Activated CD4-positive, alpha-beta T cell treated with anti-CD3 and anti-CD28 coated beads, Interleukin-2, amount 10 ng/mL, durations not matched to agents 7 days and 5 days (primary cell): ENCODE measurements at regions not wholly inside any gene's neighbourhood (a gene's known extent, or its start where the extent isn't known, plus 50 kb on each side); places are given as distances from the start of the nearest gene placed in this dataset.
"Not testable (repeated sequence)": the region's sequence is repeated elsewhere in the genome, so short reads cannot be mapped to it uniquely, and the experiment has no call there.

Experiments used
- CTCF ChIA-PET: fragments of 350-600 bp; sonication (Branson Sonifier 250); formaldehyde crosslinking; loops from one replicate; lab custom pipeline; 2021; ENCODE audit warnings: antibody characterized with exemption; lab: Charles Lee
- POLR2A ChIA-PET: fragments of 350-600 bp; sonication (Branson Sonifier 250); formaldehyde crosslinking; loops from one replicate; lab custom pipeline; 2021; ENCODE audit warnings: antibody characterized with exemption; lab: Charles Lee
- DNase-seq: peaks from one replicate; pipeline ENCODE4 v3.0.0-alpha.2; 2020
- H3K27ac Mint-ChIP-seq: one replicate; pipeline ENCODE4 v1.8.0; 2021; ENCODE audit warnings: mild to moderate bottlenecking, moderate library complexity, mixed read lengths
- H3K27me3 Mint-ChIP-seq: one replicate; pipeline ENCODE4 v1.8.0; 2021; ENCODE audit warnings: mixed read lengths
- H3K36me3 Mint-ChIP-seq: one replicate; pipeline ENCODE4 v1.8.0; 2021; ENCODE audit warnings: low read depth, mixed read lengths
- H3K4me1 Mint-ChIP-seq: one replicate; pipeline ENCODE4 v1.8.0; 2021; ENCODE audit warnings: mixed read lengths
- H3K4me3 Mint-ChIP-seq: one replicate; pipeline ENCODE4 v1.8.0; 2021; ENCODE audit warnings: mild to moderate bottlenecking, moderate library complexity, mixed read lengths
- H3K9me3 Mint-ChIP-seq: one replicate; pipeline ENCODE4 v1.8.0; 2021; ENCODE audit warnings: mixed read lengths

- DNase-seq = no peak
- Mint-ChIP-seq H3K4me1 (no peaks in the 10 kb centered on the region), H3K27me3 (peaks cover 4% of the 10 kb centered on the region), H3K27ac (no peak overlapping the region), H3K9me3 (no peaks in the 10 kb centered on the region), H3K4me3 (no peak overlapping the region), H3K36me3 (no peaks in the 10 kb centered on the region)
- POLR2A ChIA-PET = no interaction called here
- CTCF ChIA-PET = interaction anchor here (0.6 kb wide), 1 partner anchor 1952 kb away, joined by 5 read pairs; no protein-coding TSS in a partner anchor
Observed at GRCh38 chr2:84236288-84236687, 222.8 kb downstream of the SUCLG1 start.

GRCh38 chr2:84234103-84234502 lies 225.0 kb downstream of the SUCLG1 start:
- ChIA-PET CTCF (no interaction called here), POLR2A (no interaction called here)
- no peaks in the 10 kb centered on the region for H3K4me1 Mint-ChIP-seq
- no peaks in the 10 kb centered on the region for H3K9me3 Mint-ChIP-seq
- peaks cover 4% of the 10 kb centered on the region for H3K27me3 Mint-ChIP-seq
- DNase-seq = no peak
- H3K27ac Mint-ChIP-seq = no peak overlapping the region
- H3K4me3 Mint-ChIP-seq = no peak overlapping the region
- H3K36me3 Mint-ChIP-seq = no peaks in the 10 kb centered on the region

GRCh38 chr2:84231478-84231877 lies 227.6 kb downstream of the SUCLG1 start:
- ChIA-PET CTCF (no interaction called here), POLR2A (no interaction called here)
- Mint-ChIP-seq H3K4me1 (no peaks in the 10 kb centered on the region), H3K27ac (no peak overlapping the region), H3K4me3 (no peak overlapping the region), H3K27me3 (peaks cover 4% of the 10 kb centered on the region), H3K9me3 (no peaks in the 10 kb centered on the region), H3K36me3 (no peaks in the 10 kb centered on the region)
- DNase-seq = no peak

GRCh38 chr2:84224121-84224520 lies 235.0 kb downstream of the SUCLG1 start:
- no peaks in the 10 kb centered on the region for H3K4me1 Mint-ChIP-seq
- H3K4me3 Mint-ChIP-seq = no peak overlapping the region
- ChIA-PET POLR2A (no interaction called here), CTCF (no interaction called here)
- no peak overlapping the region for H3K27ac Mint-ChIP-seq
- no peaks in the 10 kb centered on the region for H3K9me3 Mint-ChIP-seq
- no peaks in the 10 kb centered on the region for H3K36me3 Mint-ChIP-seq
- H3K27me3 Mint-ChIP-seq = peaks cover 5% of the 10 kb centered on the region
- DNase-seq = no peak

- DNase-seq = no peak
- Mint-ChIP-seq H3K9me3 (no peaks in the 10 kb centered on the region), H3K4me1 (no peaks in the 10 kb centered on the region), H3K4me3 (no peak overlapping the region), H3K27me3 (peaks cover 5% of the 10 kb centered on the region), H3K36me3 (no peaks in the 10 kb centered on the region), H3K27ac (no peak overlapping the region)
- ChIA-PET POLR2A (no interaction called here), CTCF (no interaction called here)
Observed at GRCh38 chr2:84223191-84223590, 235.9 kb downstream of the SUCLG1 start.

GRCh38 chr2:84221102-84221501 lies 238.0 kb downstream of the SUCLG1 start:
- H3K4me3 Mint-ChIP-seq, POLR2A ChIA-PET, CTCF ChIA-PET, H3K4me1 Mint-ChIP-seq, H3K27me3 Mint-ChIP-seq, H3K9me3 Mint-ChIP-seq, DNase-seq, H3K36me3 Mint-ChIP-seq, H3K27ac Mint-ChIP-seq: not testable (repeated sequence)

- Mint-ChIP-seq H3K4me1 (no peaks in the 10 kb centered on the region), H3K36me3 (no peaks in the 10 kb centered on the region), H3K4me3 (no peak overlapping the region), H3K9me3 (no peaks in the 10 kb centered on the region), H3K27ac (no peak overlapping the region), H3K27me3 (peaks cover 12% of the 10 kb centered on the region)
- DNase-seq = no peak
- ChIA-PET POLR2A (no interaction called here), CTCF (no interaction called here)
Observed at GRCh38 chr2:84217456-84217855, 241.6 kb downstream of the SUCLG1 start.

- Mint-ChIP-seq H3K4me1 (no peaks in the 10 kb centered on the region), H3K27ac (no peak overlapping the region), H3K4me3 (no peak overlapping the region), H3K9me3 (no peaks in the 10 kb centered on the region), H3K36me3 (no peaks in the 10 kb centered on the region), H3K27me3 (peaks cover 13% of the 10 kb centered on the region)
- CTCF ChIA-PET = no interaction called here
- DNase-seq = no peak
- POLR2A ChIA-PET = interaction anchor here (0.6 kb wide), 1 partner anchor 353 kb away, joined by 3 read pairs; no protein-coding TSS in a partner anchor
Observed at GRCh38 chr2:84214455-84214854, 244.6 kb downstream of the SUCLG1 start.

GRCh38 chr2:84212611-84213314 lies 246.3 kb downstream of the SUCLG1 start:
- no peak overlapping the region for H3K27ac Mint-ChIP-seq
- no peaks in the 10 kb centered on the region for H3K4me1 Mint-ChIP-seq
- H3K36me3 Mint-ChIP-seq = no peaks in the 10 kb centered on the region
- POLR2A ChIA-PET = no interaction called here
- peaks cover 17% of the 10 kb centered on the region for H3K27me3 Mint-ChIP-seq
- no peak for DNase-seq
- CTCF ChIA-PET = no interaction called here
- H3K9me3 Mint-ChIP-seq = no peaks in the 10 kb centered on the region
- no peak overlapping the region for H3K4me3 Mint-ChIP-seq

- Mint-ChIP-seq H3K4me3 (no peak overlapping the region), H3K36me3 (no peaks in the 10 kb centered on the region), H3K4me1 (no peaks in the 10 kb centered on the region), H3K27ac (no peak overlapping the region), H3K9me3 (no peaks in the 10 kb centered on the region), H3K27me3 (peaks cover 27% of the 10 kb centered on the region)
- ChIA-PET CTCF (interaction anchor here (0.6 kb wide), 1 partner anchor 84 kb away, joined by 4 read pairs; no protein-coding TSS in a partner anchor), POLR2A (no interaction called here)
- no peak for DNase-seq
Observed at GRCh38 chr2:84209941-84210340, 249.1 kb downstream of the SUCLG1 start.

- H3K4me3 Mint-ChIP-seq = no peak overlapping the region
- no peak overlapping the region for H3K27ac Mint-ChIP-seq
- peaks cover 14% of the 10 kb centered on the region for H3K27me3 Mint-ChIP-seq
- CTCF ChIA-PET = no interaction called here
- no peaks in the 10 kb centered on the region for H3K36me3 Mint-ChIP-seq
- no peaks in the 10 kb centered on the region for H3K4me1 Mint-ChIP-seq
- POLR2A ChIA-PET = no interaction called here
- no peaks in the 10 kb centered on the region for H3K9me3 Mint-ChIP-seq
- no peak for DNase-seq
Observed at GRCh38 chr2:84204995-84205394, 254.1 kb downstream of the SUCLG1 start.

- no peaks in the 10 kb centered on the region for H3K9me3 Mint-ChIP-seq
- POLR2A ChIA-PET = no interaction called here
- H3K4me1 Mint-ChIP-seq = no peaks in the 10 kb centered on the region
- H3K36me3 Mint-ChIP-seq = no peaks in the 10 kb centered on the region
- DNase-seq = no peak
- H3K27ac Mint-ChIP-seq = no peak overlapping the region
- CTCF ChIA-PET = no interaction called here
- peaks cover 11% of the 10 kb centered on the region for H3K27me3 Mint-ChIP-seq
- no peak overlapping the region for H3K4me3 Mint-ChIP-seq
Observed at GRCh38 chr2:84202166-84202565, 256.9 kb downstream of the SUCLG1 start.

GRCh38 chr2:84201158-84201557 lies 257.9 kb downstream of the SUCLG1 start:
- ChIA-PET POLR2A (no interaction called here), CTCF (no interaction called here)
- no peak overlapping the region for H3K27ac Mint-ChIP-seq
- no peaks in the 10 kb centered on the region for H3K36me3 Mint-ChIP-seq
- H3K4me1 Mint-ChIP-seq = no peaks in the 10 kb centered on the region
- no peak overlapping the region for H3K4me3 Mint-ChIP-seq
- H3K27me3 Mint-ChIP-seq = peaks cover 4% of the 10 kb centered on the region
- DNase-seq = no peak
- no peaks in the 10 kb centered on the region for H3K9me3 Mint-ChIP-seq

GRCh38 chr2:84197901-84198300 lies 261.2 kb downstream of the SUCLG1 start:
- DNase-seq = peak; percentile 6
- H3K27ac Mint-ChIP-seq = no peak overlapping the region
- POLR2A ChIA-PET = no interaction called here
- no peaks in the 10 kb centered on the region for H3K9me3 Mint-ChIP-seq
- no peaks in the 10 kb centered on the region for H3K4me1 Mint-ChIP-seq
- H3K4me3 Mint-ChIP-seq = no peak overlapping the region
- H3K27me3 Mint-ChIP-seq = no peaks in the 10 kb centered on the region
- CTCF ChIA-PET = no interaction called here
- H3K36me3 Mint-ChIP-seq = no peaks in the 10 kb centered on the region
